Suprapubic skin (tissue), 4 donors: ENCODE measurements at regions not wholly inside any gene's neighbourhood (a gene's known extent, or its start where the extent isn't known, plus 50 kb on each side); places are given as distances from the start of the nearest gene placed in this dataset.

ENCODE experiments used
- DNase-seq, 2 donors: peaks; one replicate each; pipeline ENCODE4 v3.0.0-alpha.2; 2019; ENCODE audit warnings: low spot score in 2 of 2
- H3K27ac ChIP-seq: fragments of 200-600 bp; sonication (generic); one replicate; pipeline ENCODE4 v1.5.1; 2019
- H3K27me3 ChIP-seq: fragments of 200-600 bp; sonication (generic); one replicate; pipeline ENCODE4 v1.5.1; 2019
- H3K36me3 ChIP-seq: fragments of 200-600 bp; sonication (generic); one replicate; pipeline ENCODE4 v1.5.1; 2019
- H3K4me1 ChIP-seq: fragments of 200-600 bp; sonication (generic); one replicate; pipeline ENCODE4 v1.5.1; 2019
- H3K4me3 ChIP-seq: fragments of 200-600 bp; sonication (generic); one replicate; pipeline ENCODE4 v1.5.1; 2019; ENCODE audit warnings: mild to moderate bottlenecking
- H3K9me3 ChIP-seq: fragments of 200-600 bp; sonication (generic); one replicate; pipeline ENCODE4 v1.5.1; 2019
- CTCF ChIP-seq, 2 donors: fragments of 200-600 bp in 1 of 2; fragments of 450-650 bp in 1 of 2; sonication (generic) in 1 of 2; IDR thresholded peaks; one replicate each; pipeline ENCODE4 v1.5.1; 2016 to 2019; ENCODE audit warnings: antibody characterized with exemption in 2 of 2, mild to moderate bottlenecking in 1 of 2, moderate library complexity in 1 of 2
- EP300 ChIP-seq: sonication (generic); formaldehyde crosslinking; IDR thresholded peaks from one replicate; pipeline ENCODE4 v1.6.1; 2017; ENCODE audit warnings: antibody characterized with exemption
- POLR2A ChIP-seq, 2 donors: fragments of 450-650 bp; IDR thresholded peaks; one replicate each; pipeline ENCODE4 v1.6.1; 2017; ENCODE audit warnings: antibody characterized with exemption in 2 of 2, mild to moderate bottlenecking in 2 of 2, moderate library complexity in 2 of 2
- POLR2AphosphoS5 ChIP-seq, 3 donors: sonication (generic); formaldehyde crosslinking; IDR thresholded peaks; one replicate each; pipeline ENCODE4 v1.6.1; 2017; ENCODE audit warnings: antibody characterized with exemption in 3 of 3
- WGBS: methylation state at CpG from one replicate; pipeline ENCODE4 v1.1.5; 2018; 5-methylcytosine and 5-hydroxymethylcytosine counted together

- no peaks in the 10 kb centered on the region for H3K4me1 ChIP-seq
- WGBS, result 91% methylated on average over 9 of the region's 13 CpGs
- H3K27me3 ChIP-seq, result no peaks in the 10 kb centered on the region
- no peaks in the 10 kb centered on the region for H3K36me3 ChIP-seq
- peak; percentile 14 to 67 for DNase-seq
- H3K27ac ChIP-seq, result no peak overlapping the region
- no peak overlapping the region for H3K4me3 ChIP-seq
- TF ChIP-seq CTCF (IDR thresholded peaks at IDR 0.05) (no peak), POLR2A (IDR thresholded peaks at IDR 0.05) (no peak), POLR2AphosphoS5 (IDR thresholded peaks at IDR 0.05) (no peak), EP300 (no peak)
- H3K9me3 ChIP-seq, result no peaks in the 10 kb centered on the region
These were observed 602.3 kb upstream of the MGMT start for GRCh38 chr10:128864554-128865295.

- Histone ChIP-seq H3K27ac (no peak overlapping the region), H3K27me3 (no peaks in the 10 kb centered on the region), H3K36me3 (no peaks in the 10 kb centered on the region), H3K9me3 (no peaks in the 10 kb centered on the region), H3K4me3 (no peak overlapping the region), H3K4me1 (no peaks in the 10 kb centered on the region)
- TF ChIP-seq CTCF (IDR thresholded peaks at IDR 0.05) (no peak), EP300 (no peak), POLR2AphosphoS5 (IDR thresholded peaks at IDR 0.05) (no peak), POLR2A (IDR thresholded peaks at IDR 0.05) (no peak)
- WGBS, result 74% methylated on average over 14 of the region's 14 CpGs
- DNase-seq, result peak in 1 of 2 donors; percentile 61
These were observed 601.4 kb upstream of the MGMT start for GRCh38 chr10:128865436-128866195.

GRCh38 chr10:128866551-128866950, 600.5 kb upstream of the MGMT start:
- no peak for TF ChIP-seq POLR2A (IDR thresholded peaks at IDR 0.05)
- TF ChIP-seq EP300, result no peak
- no peak for TF ChIP-seq CTCF (IDR thresholded peaks at IDR 0.05)
- TF ChIP-seq POLR2AphosphoS5 (IDR thresholded peaks at IDR 0.05), result no peak
- 68% methylated on average over 5 of the region's 5 CpGs for WGBS
- no peak overlapping the region for H3K27ac ChIP-seq

GRCh38 chr10:128867210-128867609, 599.8 kb upstream of the MGMT start:
- H3K36me3 ChIP-seq, result no peaks in the 10 kb centered on the region
- no peak overlapping the region for H3K4me3 ChIP-seq
- no peaks in the 10 kb centered on the region for H3K4me1 ChIP-seq
- TF ChIP-seq CTCF (IDR thresholded peaks at IDR 0.05), result no peak
- TF ChIP-seq POLR2A (IDR thresholded peaks at IDR 0.05), result no peak
- no peak for TF ChIP-seq EP300
- TF ChIP-seq POLR2AphosphoS5 (IDR thresholded peaks at IDR 0.05), result no peak
- H3K9me3 ChIP-seq, result no peaks in the 10 kb centered on the region
- DNase-seq, result no peak
- H3K27me3 ChIP-seq, result no peaks in the 10 kb centered on the region
- H3K27ac ChIP-seq, result no peak overlapping the region
- WGBS, result 94% methylated on average over 8 of the region's 8 CpGs

More at GRCh38 chr10:128866551-128866950, 600.5 kb upstream of the MGMT start:
- Histone ChIP-seq H3K9me3 (no peaks in the 10 kb centered on the region), H3K4me1 (no peaks in the 10 kb centered on the region), H3K36me3 (no peaks in the 10 kb centered on the region), H3K4me3 (no peak overlapping the region), H3K27me3 (no peaks in the 10 kb centered on the region)
- DNase-seq, result no peak

GRCh38 chr10:128867819-128868218, 599.2 kb upstream of the MGMT start:
- Histone ChIP-seq H3K4me3 (no peak overlapping the region), H3K4me1 (no peaks in the 10 kb centered on the region), H3K27me3 (no peaks in the 10 kb centered on the region), H3K9me3 (no peaks in the 10 kb centered on the region), H3K36me3 (no peaks in the 10 kb centered on the region), H3K27ac (no peak overlapping the region)
- peak in 1 of 2 donors; percentile 35 for DNase-seq
- TF ChIP-seq POLR2AphosphoS5 (IDR thresholded peaks at IDR 0.05) (no peak), POLR2A (IDR thresholded peaks at IDR 0.05) (no peak), EP300 (no peak), CTCF (IDR thresholded peaks at IDR 0.05) (no peak)
- 93% methylated on average over 8 of the region's 8 CpGs for WGBS
